Right ventricle myocardium superior (tissue), 1 donor: ENCODE measurements at regions not wholly inside any gene's neighbourhood (a gene's known extent, or its start where the extent isn't known, plus 50 kb on each side); places are given as distances from the start of the nearest gene placed in this dataset.
"Not testable (repeated sequence)": the region's sequence is repeated elsewhere in the genome, so short reads cannot be mapped to it uniquely, and the experiment has no call there.

Experiments
- ATAC-seq: fragments of 200-7000 bp; cut with Tn5 transposase; one replicate; pipeline ENCODE4 v1.9.1; 2020; ENCODE audit warnings: mild to moderate bottlenecking; ENCODE audit not compliant: poor library complexity
- DNase-seq: peaks from one replicate; pipeline ENCODE4 v3.0.0-alpha.2; 2020
- intact Hi-C: fragments of 100-400 bp; cut with DNase I; formaldehyde crosslinking; loops from one replicate; pipeline ENCODE4 v1.11.2; 2022
- donor health status: DM: no; HTN: yes; CAD: no; lungs with severe emphysema.

- ATAC-seq, result peak; percentile 74
- intact Hi-C loops, DNase-seq: not testable (repeated sequence)
Measured at GRCh38 chr1:865633-866032, 58.1 kb upstream of the SAMD11 start.

DNA sequence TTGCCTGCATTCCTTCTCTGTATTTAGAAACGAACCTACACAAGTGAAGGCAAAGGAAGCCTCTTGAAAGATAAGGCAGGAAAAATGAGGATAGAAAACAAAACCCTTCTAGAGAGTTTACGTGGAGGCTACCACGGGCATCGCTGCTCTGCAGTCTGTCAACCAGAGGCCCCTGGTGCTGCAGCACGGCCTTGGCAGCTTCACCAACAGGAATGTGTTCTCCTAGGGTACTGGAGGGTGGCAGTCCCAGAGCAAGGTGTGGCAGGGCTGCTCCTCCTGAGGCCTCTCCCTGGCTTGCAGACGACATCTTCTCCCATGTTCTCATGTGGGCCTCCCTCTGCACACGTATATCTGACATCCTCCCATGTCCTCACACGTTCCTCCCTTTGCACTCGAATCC is 57.6 kb upstream of the SAMD11 start:
- DNase-seq (no peak), ATAC-seq (peak; percentile 47)
- intact Hi-C loops, result no loop called here

DNA sequence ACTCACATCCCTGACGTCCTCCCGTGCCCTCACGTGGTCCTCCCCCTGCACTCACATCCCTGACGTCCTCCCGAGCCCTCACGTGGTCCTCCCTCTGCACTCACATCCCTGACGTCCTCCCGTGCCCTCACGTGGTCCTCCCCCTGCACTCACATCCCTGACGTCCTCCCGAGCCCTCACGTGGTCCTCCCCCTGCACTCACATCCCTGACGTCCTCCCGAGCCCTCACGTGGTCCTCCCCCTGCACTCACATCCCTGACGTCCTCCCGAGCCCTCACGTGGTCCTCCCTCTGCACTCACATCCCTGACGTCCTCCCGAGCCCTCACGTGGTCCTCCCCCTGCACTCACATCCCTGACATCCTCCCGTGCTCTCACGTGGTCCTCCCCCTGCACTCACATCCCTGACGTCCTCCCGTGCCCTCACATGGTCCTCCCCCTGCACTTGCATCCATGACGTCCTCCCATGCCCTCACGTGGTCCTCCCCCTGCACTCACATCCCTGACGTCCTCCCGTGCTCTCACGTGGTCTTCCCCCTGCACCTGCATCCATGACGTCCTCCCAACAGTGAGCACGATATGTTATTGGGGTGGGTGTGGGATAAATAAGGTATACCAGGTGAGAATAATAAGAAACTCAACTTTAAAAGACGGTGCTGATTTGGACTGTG is 57.0 kb upstream of the SAMD11 start:
- intact Hi-C loops, DNase-seq, ATAC-seq: not testable (repeated sequence)

GRCh38 chr1:867550-867949 is 56.2 kb upstream of the SAMD11 start:
- DNase-seq, intact Hi-C loops, ATAC-seq: not testable (repeated sequence)

- intact Hi-C loops, result no loop called here
- DNase-seq, result peak; percentile 86
- peak; percentile 86 for ATAC-seq
Measured at GRCh38 chr1:869499-870244, 54.1 kb upstream of the SAMD11 start.
